H1 (cell line): ENCODE measurements at regions not wholly inside any gene's neighbourhood (a gene's known extent, or its start where the extent isn't known, plus 50 kb on each side); places are given as distances from the start of the nearest gene placed in this dataset.

ENCODE experiments used
- CTCF ChIA-PET: fragments of 300-600 bp; sonication (Branson Sonifier 250); formaldehyde crosslinking; loops from one replicate; lab custom pipeline; 2021; ENCODE audit not compliant: partially characterized antibody; lab: Charles Lee
- POLR2A ChIA-PET: fragments of 300-600 bp; sonication (Branson Sonifier 250); formaldehyde crosslinking; loops from one replicate; lab custom pipeline; 2021; ENCODE audit warnings: inconsistent platforms; ENCODE audit not compliant: partially characterized antibody; lab: Charles Lee
- DNase-seq, 2 experiments: peaks; one replicate each; pipeline versions ENCODE4 v3.0.0 to v3.0.0-alpha.2; 2010 to 2022; ENCODE audit warnings: low spot score in 2 of 2, low read depth in 1 of 2, mixed read lengths in 1 of 2
- FAIRE-seq: peaks from 2 replicates; lab custom pipeline; 2011; peaks lifted over from hg19 to GRCh38; lab: Jason Lieb, UNC
- H2AFZ ChIP-seq: 2 replicates; pipeline ENCODE4 v1.8.1; 2012; ENCODE audit warnings: low read length, inconsistent platforms
- H2AK5ac ChIP-seq: 2 replicates; pipeline ENCODE4 v1.6.1; 2013; ENCODE audit warnings: low read depth, low read length
- H2BK120ac ChIP-seq: replicated peaks from 2 replicates; pipeline ENCODE3; 2013; ENCODE audit warnings: low read depth, low read length, inconsistent platforms
- H2BK12ac ChIP-seq: 2 replicates; pipeline ENCODE4 v1.6.1; 2013; ENCODE audit warnings: low read depth, low read length
- H2BK15ac ChIP-seq: 2 replicates; pipeline ENCODE4 v1.6.1; 2013; ENCODE audit warnings: low read length
- H2BK20ac ChIP-seq: 2 replicates; pipeline ENCODE4 v1.6.1; 2013; ENCODE audit warnings: low read length
- H2BK5ac ChIP-seq: 2 replicates; pipeline ENCODE4 v1.6.1; 2013; ENCODE audit warnings: low read depth, low read length
- H3K14ac ChIP-seq: 2 replicates; pipeline ENCODE4 v1.6.1; 2013; ENCODE audit warnings: inconsistent platforms; ENCODE audit not compliant: insufficient read length
- H3K18ac ChIP-seq: 2 replicates; pipeline ENCODE4 v1.6.1; 2013; ENCODE audit warnings: low read length; ENCODE audit errors: extremely low read depth
- H3K23ac ChIP-seq: 2 replicates; pipeline ENCODE4 v1.6.1; 2013; ENCODE audit warnings: inconsistent platforms; ENCODE audit not compliant: insufficient read length
- H3K23me2 ChIP-seq: 2 replicates; pipeline ENCODE4 v1.6.1; 2013; ENCODE audit warnings: low read depth, low read length
- H3K27ac ChIP-seq: 2 replicates; pipeline ENCODE4 v1.6.1; 2011; ENCODE audit warnings: low read depth, low read length, inconsistent platforms
- H3K27me3 ChIP-seq, 4 experiments: replicated peaks in 1 of 4; 1 replicate in 1 of 4; 2 replicates in 3 of 4; pipeline versions ENCODE4 v1.6.1 to v1.8.1; 2011 to 2013; ENCODE audit warnings: low read length in 3 of 4, mild to moderate bottlenecking in 3 of 4, inconsistent platforms in 2 of 4, mixed read lengths in 2 of 4, moderate library complexity in 1 of 4; ENCODE audit not compliant: control insufficient read depth in 3 of 4, insufficient read depth in 3 of 4; ENCODE audit errors: extremely low read depth in 1 of 4
- H3K36me3 ChIP-seq, 4 experiments: 2 replicates each; pipeline versions ENCODE4 v1.6.1 to v1.8.1; 2011 to 2013; ENCODE audit warnings: mild to moderate bottlenecking in 4 of 4, low read length in 3 of 4, moderate library complexity in 2 of 4, control low read depth in 1 of 4, inconsistent platforms in 1 of 4; ENCODE audit not compliant: insufficient read depth in 4 of 4, control insufficient read depth in 2 of 4
- H3K4ac ChIP-seq: replicated peaks from 2 replicates; pipeline ENCODE3; 2013; ENCODE audit warnings: low read length, low read depth, mixed read lengths, inconsistent platforms; ENCODE audit not compliant: insufficient read length
- H3K4me1 ChIP-seq, 4 experiments: replicated peaks in 1 of 4; 1 replicate in 1 of 4; 2 replicates in 3 of 4; pipeline versions ENCODE4 v1.6.1 to v1.8.1; 2011 to 2013; ENCODE audit warnings: low read length in 3 of 4, inconsistent platforms in 2 of 4, mixed read lengths in 1 of 4; ENCODE audit not compliant: insufficient read depth in 4 of 4, control insufficient read depth in 3 of 4
- H3K4me2 ChIP-seq, 2 experiments: 2 replicates each; pipeline versions ENCODE4 v1.6.1 to v1.8.1; 2011 to 2013; ENCODE audit warnings: low read depth in 2 of 2, low read length in 2 of 2, control low read depth in 1 of 2, inconsistent platforms in 1 of 2, mild to moderate bottlenecking in 1 of 2; ENCODE audit not compliant: insufficient read depth in 1 of 2
- H3K4me3 ChIP-seq, 4 experiments: fragments of 200-600, 300-600 bp in 1 of 4; sonication (generic), shearing (Covaris generic), sonication (Bioruptor Twin) in 1 of 4; 2 replicates each; pipeline versions ENCODE4 v1.5.1 to v1.8.1; 2011 to 2016; ENCODE audit warnings: low read length in 4 of 4, low read depth in 3 of 4, control low read depth in 2 of 4, inconsistent platforms in 2 of 4, mild to moderate bottlenecking in 2 of 4, mixed read lengths in 1 of 4, moderate library complexity in 1 of 4; ENCODE audit not compliant: insufficient read depth in 2 of 4; ENCODE audit errors: extremely low read depth in 1 of 4
- H3K56ac ChIP-seq: replicated peaks from 2 replicates; pipeline ENCODE3; 2013; ENCODE audit warnings: low read depth, mild to moderate bottlenecking, mixed read lengths, low read length, inconsistent platforms; ENCODE audit not compliant: insufficient read length
- H3K79me1 ChIP-seq: 2 replicates; pipeline ENCODE4 v1.6.1; 2013; ENCODE audit warnings: low read depth, low read length, control low read depth
- H3K79me2 ChIP-seq, 2 experiments: 2 replicates each; pipeline versions ENCODE4 v1.6.1 to v1.8.1; 2012 to 2013; ENCODE audit warnings: low read length in 2 of 2, mild to moderate bottlenecking in 2 of 2, inconsistent platforms in 1 of 2; ENCODE audit not compliant: insufficient read depth in 2 of 2, control insufficient read depth in 1 of 2
- H3K9ac ChIP-seq, 4 experiments: replicated peaks in 1 of 4; 1 replicate in 1 of 4; 2 replicates in 3 of 4; pipeline versions ENCODE4 v1.6.1 to v1.8.1; 2011 to 2013; ENCODE audit warnings: low read depth in 3 of 4, low read length in 3 of 4, control low read depth in 2 of 4, mild to moderate bottlenecking in 2 of 4, moderate library complexity in 2 of 4, inconsistent platforms in 1 of 4; ENCODE audit errors: extremely low read depth in 1 of 4
- H3K9me3 ChIP-seq, 2 experiments: 2 replicates each; pipeline versions ENCODE4 v1.6.1 to v1.8.1; 2012 to 2013; ENCODE audit warnings: mild to moderate bottlenecking in 2 of 2, moderate library complexity in 2 of 2, control low read depth in 1 of 2, inconsistent platforms in 1 of 2, low read depth in 1 of 2, low read length in 1 of 2, mixed read lengths in 1 of 2; ENCODE audit not compliant: insufficient read depth in 2 of 2
- H4K20me1 ChIP-seq, 2 experiments: replicated peaks in 1 of 2; 2 replicates each; pipeline versions ENCODE3 to v1.8.1; 2011 to 2013; ENCODE audit warnings: inconsistent platforms in 2 of 2, low read length in 2 of 2, mild to moderate bottlenecking in 1 of 2; ENCODE audit not compliant: insufficient read depth in 2 of 2, control insufficient read depth in 1 of 2
- H4K5ac ChIP-seq: 2 replicates; pipeline ENCODE4 v1.6.1; 2013; ENCODE audit warnings: low read length, low read depth, mixed read lengths, inconsistent platforms; ENCODE audit not compliant: insufficient read length
- H4K8ac ChIP-seq: 2 replicates; pipeline ENCODE4 v1.8.0; 2013; ENCODE audit warnings: mild to moderate bottlenecking, moderate library complexity, low read length, inconsistent platforms; ENCODE audit not compliant: insufficient read depth; ENCODE audit errors: extremely low read depth
- H4K91ac ChIP-seq: replicated peaks from 2 replicates; pipeline ENCODE3; 2013; ENCODE audit warnings: low read length, mixed read lengths, inconsistent platforms; ENCODE audit not compliant: insufficient read length
- ATF3 ChIP-seq: IDR thresholded peaks from 2 replicates; pipeline ENCODE4 v1.6.1; 2011; ENCODE audit warnings: low read depth, mild to moderate bottlenecking, low read length; ENCODE audit not compliant: insufficient read depth
- CBX8 ChIP-seq: fragments of 300-800, 300-1000 bp; sonication (generic); IDR thresholded peaks from 2 replicates; pipeline ENCODE4 v1.7.1; 2016; ENCODE audit warnings: low read depth, low read length, borderline replicate concordance
- JUND ChIP-seq: IDR thresholded peaks from 2 replicates; pipeline ENCODE4 v1.6.1; 2011; ENCODE audit warnings: mild to moderate bottlenecking, improper control_type of control experiment, low read length
- NANOG ChIP-seq: IDR thresholded peaks from 2 replicates; pipeline ENCODE4 v1.6.1; 2011; ENCODE audit warnings: low read length, low read depth, mild to moderate bottlenecking, inconsistent platforms; ENCODE audit not compliant: insufficient read depth, poor library complexity, severe bottlenecking
- NRF1 ChIP-seq: IDR thresholded peaks from 2 replicates; pipeline ENCODE4 v1.6.1; 2011; ENCODE audit warnings: mild to moderate bottlenecking, low read depth, low read length, improper control_type of control experiment
- POLR2A ChIP-seq, 2 experiments: IDR thresholded peaks; 1 replicate in 1 of 2; 2 replicates in 1 of 2; pipeline ENCODE4 v1.6.1; 2011; ENCODE audit warnings: low read depth in 2 of 2, low read length in 2 of 2, mild to moderate bottlenecking in 2 of 2; ENCODE audit errors: control extremely low read depth in 1 of 2
- RNF2 ChIP-seq: fragments of 200-900, 300-1000 bp; sonication (generic); IDR thresholded peaks from 2 replicates; pipeline ENCODE4 v1.7.1; 2016; ENCODE audit warnings: borderline replicate concordance, low read depth, mild to moderate bottlenecking, antibody characterized with exemption, low read length; ENCODE audit not compliant: poor library complexity, severe bottlenecking; ENCODE audit errors: missing control alignments
- WGBS, 2 experiments: shearing (Covaris generic) in 1 of 2; methylation state at CpG; one replicate each; pipeline versions ENCODE4 v1.1.6 to v1.1.7; 2013 to 2015; ENCODE audit warnings: low lambda C conversion rate in 2 of 2, mixed read lengths in 2 of 2, inconsistent platforms in 1 of 2, low coverage in 1 of 2, missing lambda C conversion rate in 1 of 2; ENCODE audit not compliant: insufficient replicate concordance in 2 of 2, insufficient coverage in 1 of 2, insufficient read length in 1 of 2; ENCODE audit errors: extremely low coverage in 1 of 2, missing lambda C conversion rate in 1 of 2; 5-methylcytosine and 5-hydroxymethylcytosine counted together

DNA sequence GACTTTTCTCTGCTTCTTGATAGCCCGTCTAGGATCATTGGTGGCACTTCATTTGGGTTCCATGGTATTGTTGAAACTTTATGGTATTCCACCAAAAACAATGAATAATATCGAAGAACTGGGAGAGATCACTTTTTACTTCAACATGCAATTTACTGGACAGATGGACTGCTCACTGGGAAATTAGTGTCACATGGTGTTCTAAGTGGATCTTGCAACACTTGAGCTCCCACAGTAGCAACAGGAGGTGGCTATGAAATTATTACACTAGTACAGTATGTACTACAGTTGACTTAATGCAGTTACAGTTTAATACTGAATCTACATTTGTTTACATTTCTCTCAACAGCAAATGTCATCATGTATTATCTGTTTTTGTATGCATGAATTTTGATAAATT, 997.3 kb downstream of the REEP3 start:
- no peak overlapping the region for H2BK20ac ChIP-seq
- 71% methylated on average over 2 of the region's 2 CpGs; no CpG with 5 or more reads in 1 of the 2 experiments for WGBS, 2 experiments
- no peaks in the 10 kb centered on the region; the same call in 1 of the 2 replicates for H3K23me2 ChIP-seq
- no peak overlapping the region for H2AFZ ChIP-seq
- H3K27ac ChIP-seq = no peak overlapping the region
- TF ChIP-seq JUND (no peak), NRF1 (no peak), CBX8 (no peak), ATF3 (no peak), RNF2 (no peak), NANOG (no peak), POLR2A (IDR thresholded peaks at IDR 0.05; ENCODE audit: control extremely low read depth in 1 of 2, low read depth in 2 of 2, low read length in 2 of 2) (no peak)
- H4K5ac ChIP-seq = no peak overlapping the region
- CTCF ChIA-PET = interaction anchor here (0.6 kb wide), 1 partner anchor 46 kb away, joined by 3 read pairs; no protein-coding TSS in a partner anchor
- no peak overlapping the region for H3K4ac ChIP-seq
- H3K4me2 ChIP-seq = no peak overlapping the region
- no peak overlapping the region for H3K9ac ChIP-seq
- no peaks in the 10 kb centered on the region for H3K79me2 ChIP-seq
- H3K79me1 ChIP-seq = no peaks in the 10 kb centered on the region
- no peak overlapping the region for H2BK15ac ChIP-seq
- H3K27me3 ChIP-seq = no peaks in the 10 kb centered on the region
- no peak overlapping the region for H3K14ac ChIP-seq
- H4K20me1 ChIP-seq = no peaks in the 10 kb centered on the region
- H4K8ac ChIP-seq = no peak overlapping the region
- POLR2A ChIA-PET = no interaction called here
- H2AK5ac ChIP-seq = no peak overlapping the region
- H3K23ac ChIP-seq = no peak overlapping the region
- H4K91ac ChIP-seq = no peak overlapping the region
- H3K4me1 ChIP-seq = no peaks in the 10 kb centered on the region
- no peak overlapping the region for H3K18ac ChIP-seq
- no peak overlapping the region for H2BK5ac ChIP-seq
- FAIRE-seq = no peak
- no peaks in the 10 kb centered on the region for H3K9me3 ChIP-seq
- no peak overlapping the region for H2BK12ac ChIP-seq
- H2BK120ac ChIP-seq = no peak overlapping the region
- no peaks in the 10 kb centered on the region for H3K36me3 ChIP-seq
- DNase-seq = no peak
- H3K56ac ChIP-seq = no peak overlapping the region
- H3K4me3 ChIP-seq = no peak overlapping the region
